Mammary epithelial cell (primary cell): ENCODE measurements at regions not wholly inside any gene's neighbourhood (a gene's known extent, or its start where the extent isn't known, plus 50 kb on each side); places are given as distances from the start of the nearest gene placed in this dataset.

Source experiments
- CTCF ChIP-seq, 2 donors: IDR thresholded peaks in 1 of 2; conservative IDR thresholded peaks in 1 of 2; 2 replicates each; pipeline ENCODE4 v1.5.1; 2011 to 2012; ENCODE audit warnings: inconsistent platforms in 2 of 2, low read length in 2 of 2, mild to moderate bottlenecking in 2 of 2, control low read depth in 1 of 2, low read depth in 1 of 2; ENCODE audit not compliant: insufficient read depth in 1 of 2; ENCODE audit errors: extremely low read depth in 1 of 2
- EZH2 ChIP-seq: IDR thresholded peaks from 2 replicates; pipeline ENCODE4 v1.6.1; 2012; ENCODE audit warnings: low read length, inconsistent platforms, borderline replicate concordance

- TF ChIP-seq CTCF (conservative IDR thresholded peaks at IDR 0.05 in 1 of 2, IDR thresholded peaks at IDR 0.05 in 1 of 2; ENCODE audit: extremely low read depth in 1 of 2, insufficient read depth in 1 of 2, low read depth in 1 of 2, low read length in 2 of 2): no peak
- no peak for TF ChIP-seq EZH2
These were observed 133.6 kb upstream of the FAM9C start for GRCh38 chrX:13177921-13178566.
